HEK293 (cell line): ENCODE measurements at regions not wholly inside any gene's neighbourhood (a gene's known extent, or its start where the extent isn't known, plus 50 kb on each side); places are given as distances from the start of the nearest gene placed in this dataset.

Experiments
- FEZF1 ChIP-seq: fragments of 450-650 bp; formaldehyde crosslinking; IDR thresholded peaks from 2 replicates; pipeline ENCODE4 v1.5.1; 2016; ENCODE audit warnings: missing biosample characterization, missing genetic modification characterization
- MEIS1 ChIP-seq: sonication (generic); formaldehyde crosslinking; IDR thresholded peaks from 2 replicates; pipeline ENCODE4 v1.8.1; 2022; ENCODE audit warnings: missing genetic modification reagents, mild to moderate bottlenecking, borderline replicate concordance
- ZEB2 ChIP-seq: fragments of 450-650 bp; formaldehyde crosslinking; IDR thresholded peaks from 2 replicates; pipeline ENCODE4 v1.5.1; 2016; ENCODE audit warnings: missing biosample characterization, missing genetic modification characterization
- ZNF48 ChIP-seq: fragments of 450-650 bp; formaldehyde crosslinking; IDR thresholded peaks from 2 replicates; pipeline ENCODE4 v1.5.1; 2016; ENCODE audit warnings: missing biosample characterization, missing genetic modification characterization
- ZNF513 ChIP-seq: fragments of 450-650 bp; IDR thresholded peaks from 2 replicates; pipeline ENCODE4 v1.5.1; 2018; ENCODE audit warnings: missing biosample characterization, missing genetic modification characterization

GRCh38 chr18:75829091-75829490 is 401.6 kb upstream of the SMIM21 start:
- TF ChIP-seq FEZF1 (tag by site-specific recombination): no peak
- TF ChIP-seq ZEB2 (tag by site-specific recombination): no peak
- TF ChIP-seq MEIS1 (CRISPR knock-in tag): no peak
- no peak for TF ChIP-seq ZNF48 (tag by site-specific recombination)
- TF ChIP-seq ZNF513: no peak
